HepG2 (cell line): ENCODE measurements at regions not wholly inside any gene's neighbourhood (a gene's known extent, or its start where the extent isn't known, plus 50 kb on each side); places are given as distances from the start of the nearest gene placed in this dataset.

Source experiments
- ATAC-seq: fragments of 200-7000 bp; cut with Tn5 transposase; 3 replicates; pipeline ENCODE4 v1.9.1; 2020; ENCODE audit warnings: mild to moderate bottlenecking, moderate library complexity
- BruUV-seq: library from RNA; stranded (reverse); fragments of 400-500 nt; replicated peaks from 2 replicates; lab custom pipeline; 2021; lab: Mats Ljungman, UMichigan
- CTCF ChIA-PET: fragments of 300-600 bp; formaldehyde crosslinking; extraction: SDS; loops from one replicate; lab custom pipeline; 2021; ENCODE audit warnings: low total read pairs, inconsistent platforms, low intra/inter-chr PET ratio; lab: Yijun Ruan, JAX
- POLR2A ChIA-PET: fragments of 350-600 bp; sonication (Branson Sonifier 250); formaldehyde crosslinking; loops from one replicate; lab custom pipeline; 2020; ENCODE audit warnings: antibody characterized with exemption, inconsistent platforms; lab: Yijun Ruan, JAX
- DNase-seq: peaks from one replicate; pipeline ENCODE4 v3.0.0-alpha.2; 2015; ENCODE audit warnings: low spot score
- FAIRE-seq: peaks from 3 replicates; lab custom pipeline; 2011; peaks lifted over from hg19 to GRCh38; lab: Jason Lieb, UNC
- H2AFZ ChIP-seq: one replicate; pipeline ENCODE4 v1.6.1; 2011; ENCODE audit warnings: low read length, inconsistent platforms
- H3K27ac ChIP-seq: fragments of 300-600 bp; 3 replicates; pipeline ENCODE4 v1.8.0; 2011; ENCODE audit warnings: mixed run types, mild to moderate bottlenecking, mixed read lengths, low read length, inconsistent platforms; ENCODE audit not compliant: insufficient read depth; ENCODE audit errors: extremely low read length
- H3K27me3 ChIP-seq, 2 experiments: fragments of 200-600 bp in 1 of 2; 2 replicates in 1 of 2; 3 replicates in 1 of 2; pipeline versions ENCODE4 v1.6.0 to v1.8.0; 2011; ENCODE audit warnings: low read length in 2 of 2, mild to moderate bottlenecking in 2 of 2, moderate library complexity in 2 of 2, inconsistent platforms in 1 of 2; ENCODE audit not compliant: insufficient read depth in 2 of 2, control insufficient read depth in 1 of 2
- H3K36me3 ChIP-seq, 2 experiments: fragments of 200-600 bp in 1 of 2; replicated peaks in 1 of 2; 2 replicates in 1 of 2; 3 replicates in 1 of 2; pipeline versions ENCODE4 v1.5.1 to v1.8.0; 2011; ENCODE audit warnings: low read length in 2 of 2, inconsistent platforms in 1 of 2; ENCODE audit not compliant: insufficient read depth in 2 of 2, control insufficient read depth in 1 of 2
- H3K4me1 ChIP-seq: 2 replicates; pipeline ENCODE4 v1.5.1; 2012; ENCODE audit warnings: low read length, inconsistent platforms; ENCODE audit not compliant: insufficient read depth
- H3K4me2 ChIP-seq: 2 replicates; pipeline ENCODE4 v1.6.0; 2011; ENCODE audit warnings: low read depth, low read length, inconsistent platforms
- H3K4me3 ChIP-seq, 3 experiments: fragments of 200-600 bp in 1 of 3; sonication (generic), shearing (Covaris generic) in 1 of 3; replicated peaks in 1 of 3; 2 replicates each; pipeline ENCODE4 v1.5.1; 2011 to 2016; ENCODE audit warnings: low read length in 3 of 3, inconsistent platforms in 2 of 3, low read depth in 2 of 3, mild to moderate bottlenecking in 2 of 3, control low read depth in 1 of 3, mixed read lengths in 1 of 3; ENCODE audit not compliant: insufficient read depth in 1 of 3
- H3K79me2 ChIP-seq: one replicate; pipeline ENCODE4 v1.6.1; 2011; ENCODE audit warnings: low read length, inconsistent platforms; ENCODE audit not compliant: insufficient read depth
- H3K9ac ChIP-seq: 2 replicates; pipeline ENCODE4 v1.6.0; 2011; ENCODE audit warnings: mild to moderate bottlenecking, low read depth, low read length, inconsistent platforms; ENCODE audit not compliant: insufficient read depth
- H3K9me3 ChIP-seq: 2 replicates; pipeline ENCODE4 v1.5.1; 2012; ENCODE audit warnings: mild to moderate bottlenecking, low read length
- H4K20me1 ChIP-seq: 2 replicates; pipeline ENCODE4 v1.6.0; 2011; ENCODE audit warnings: inconsistent platforms, mild to moderate bottlenecking, low read length, moderate library complexity; ENCODE audit not compliant: insufficient read depth
- CEBPB ChIP-seq: IDR thresholded peaks from 2 replicates; pipeline ENCODE4 v1.6.1; 2011; ENCODE audit warnings: low read depth, low read length, improper control_type of control experiment, borderline replicate concordance
- KDM5B ChIP-seq: sonication (generic); formaldehyde crosslinking; IDR thresholded peaks from 2 replicates; pipeline ENCODE4 v1.4.0; 2020; ENCODE audit warnings: missing genetic modification reagents, mild to moderate bottlenecking, borderline replicate concordance
- MXD3 ChIP-seq: IDR thresholded peaks from 2 replicates; pipeline ENCODE4 v1.6.1; 2016; ENCODE audit warnings: mild to moderate bottlenecking, missing biosample characterization, missing genetic modification reagents
- PHF5A ChIP-seq: IDR thresholded peaks from one replicate; pipeline ENCODE4 v1.6.1; 2018; ENCODE audit warnings: low read depth, missing genetic modification reagents; ENCODE audit not compliant: unreplicated experiment
- REXO4 ChIP-seq: sonication (generic); formaldehyde crosslinking; IDR thresholded peaks from 2 replicates; pipeline ENCODE4 v1.8.0; 2022; ENCODE audit warnings: missing genetic modification reagents, mild to moderate bottlenecking, borderline replicate concordance
- STAT5B ChIP-seq: sonication (generic); formaldehyde crosslinking; IDR thresholded peaks from 2 replicates; pipeline ENCODE4 v1.4.0; 2020; ENCODE audit warnings: missing genetic modification reagents
- ZNF354B ChIP-seq: sonication (generic); formaldehyde crosslinking; IDR thresholded peaks from 2 replicates; pipeline ENCODE4 v1.8.0; 2022; ENCODE audit warnings: mild to moderate bottlenecking, missing genetic modification reagents
- WGBS: methylation state at CpG from one replicate; pipeline ENCODE4 v1.1.6; 2017; ENCODE audit warnings: low lambda C conversion rate; 5-methylcytosine and 5-hydroxymethylcytosine counted together
- in situ Hi-C: cut with HindIII; loops from 2 replicates; pipeline ENCODE4 v1.10.0; 2017; ENCODE audit warnings: low pct_unique_long_range_greater_than_20kb; ENCODE audit not compliant: extremely low pct_ligation_motif_present
- intact Hi-C: fragments of 100-400 bp; cut with micrococcal nuclease; formaldehyde crosslinking; loops from one replicate; pipeline ENCODE4 v1.10.0; 2022; ENCODE audit not compliant: unreplicated experiment
- TF ChIP-seq, protein P1 (sequence below): sonication (generic); formaldehyde crosslinking; IDR thresholded peaks from 2 replicates; pipeline ENCODE4 v1.5.0; 2020; ENCODE audit warnings: mild to moderate bottlenecking, missing genetic modification reagents, moderate library complexity

- Histone ChIP-seq H3K4me3 (no peak overlapping the region), H3K79me2 (no peaks in the 10 kb centered on the region), H3K4me1 (peaks cover 1% of the 10 kb centered on the region), H3K27me3 (no peaks in the 10 kb centered on the region), H3K9me3 (no peaks in the 10 kb centered on the region), H3K4me2 (no peak overlapping the region), H3K9ac (no peak overlapping the region), H3K27ac (no peak overlapping the region), H2AFZ (no peak overlapping the region), H4K20me1 (no peaks in the 10 kb centered on the region), H3K36me3 (peaks cover 6 to 11% of the 10 kb centered on the region in 2 experiments; a peak in 4 of 5 replicates)
- no peak for DNase-seq
- ChIA-PET CTCF (no interaction called here), POLR2A (no interaction called here)
- in situ Hi-C loops: no loop called here
- FAIRE-seq: no peak
- TF ChIP-seq, protein P1, sequence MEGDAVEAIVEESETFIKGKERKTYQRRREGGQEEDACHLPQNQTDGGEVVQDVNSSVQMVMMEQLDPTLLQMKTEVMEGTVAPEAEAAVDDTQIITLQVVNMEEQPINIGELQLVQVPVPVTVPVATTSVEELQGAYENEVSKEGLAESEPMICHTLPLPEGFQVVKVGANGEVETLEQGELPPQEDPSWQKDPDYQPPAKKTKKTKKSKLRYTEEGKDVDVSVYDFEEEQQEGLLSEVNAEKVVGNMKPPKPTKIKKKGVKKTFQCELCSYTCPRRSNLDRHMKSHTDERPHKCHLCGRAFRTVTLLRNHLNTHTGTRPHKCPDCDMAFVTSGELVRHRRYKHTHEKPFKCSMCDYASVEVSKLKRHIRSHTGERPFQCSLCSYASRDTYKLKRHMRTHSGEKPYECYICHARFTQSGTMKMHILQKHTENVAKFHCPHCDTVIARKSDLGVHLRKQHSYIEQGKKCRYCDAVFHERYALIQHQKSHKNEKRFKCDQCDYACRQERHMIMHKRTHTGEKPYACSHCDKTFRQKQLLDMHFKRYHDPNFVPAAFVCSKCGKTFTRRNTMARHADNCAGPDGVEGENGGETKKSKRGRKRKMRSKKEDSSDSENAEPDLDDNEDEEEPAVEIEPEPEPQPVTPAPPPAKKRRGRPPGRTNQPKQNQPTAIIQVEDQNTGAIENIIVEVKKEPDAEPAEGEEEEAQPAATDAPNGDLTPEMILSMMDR: peak; percentile 30
- TF ChIP-seq REXO4 (no peak), ZNF354B (CRISPR knock-in tag) (no peak), PHF5A (CRISPR knock-in tag) (no peak), STAT5B (CRISPR knock-in tag) (no peak), MXD3 (CRISPR knock-in tag) (no peak)
- BruUV-seq: no TSS peak
- ATAC-seq: peak; percentile 51; the same call in 1 of the 3 replicates
- intact Hi-C loops: loop anchor here (2.0 kb wide), 1 partner anchor 326 kb away; no protein-coding TSS in a partner anchor
- 88% methylated on average over 4 of the region's 4 CpGs for WGBS
These were observed 72.2 kb downstream of the BLTP1 start for GRCh38 chr4:122224348-122224747.

DNA sequence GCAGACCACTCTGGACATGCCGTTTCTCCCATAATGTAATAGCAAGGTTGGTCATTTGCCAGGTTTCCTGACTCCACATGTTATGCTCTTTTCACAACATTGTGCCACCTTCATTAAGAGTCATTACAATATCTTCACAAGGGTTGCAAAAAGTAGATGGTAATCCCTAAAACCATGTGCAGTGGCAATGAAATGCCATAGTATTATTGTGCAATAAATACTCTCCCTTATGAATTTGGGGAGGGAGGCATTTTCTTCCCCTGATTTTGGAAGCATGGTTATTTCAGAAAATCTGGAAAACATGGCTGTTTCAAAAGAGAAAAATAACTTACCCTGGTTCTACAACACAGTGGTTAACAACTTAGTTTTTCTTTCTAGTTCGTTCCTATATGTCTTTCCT, 75.1 kb downstream of the BLTP1 start:
- no TSS peak for BruUV-seq
- H3K36me3 ChIP-seq: peaks cover 3 to 4% of the 10 kb centered on the region in 2 experiments; a peak in 2 of 5 replicates
- DNase-seq: no peak
- no peak for TF ChIP-seq KDM5B
- TF ChIP-seq CEBPB: peak; percentile 79
- TF ChIP-seq, all 625 proteins: peak for 1
- FAIRE-seq: no peak
- Histone ChIP-seq H2AFZ (no peak overlapping the region), H3K79me2 (no peaks in the 10 kb centered on the region), H3K27ac (no peak overlapping the region), H3K27me3 (no peaks in the 10 kb centered on the region), H4K20me1 (no peaks in the 10 kb centered on the region), H3K4me3 (no peak overlapping the region), H3K9ac (no peak overlapping the region), H3K4me1 (no peaks in the 10 kb centered on the region), H3K4me2 (no peak overlapping the region), H3K9me3 (no peaks in the 10 kb centered on the region)
- ChIA-PET CTCF (no interaction called here), POLR2A (no interaction called here)
- 100% methylated on average over 2 of the region's 2 CpGs for WGBS
- ATAC-seq: no peak
- in situ Hi-C loops: no loop called here
- intact Hi-C loops: no loop called here
